HG03280 (cell line): ENCODE measurements at regions not wholly inside any gene's neighbourhood (a gene's known extent, or its start where the extent isn't known, plus 50 kb on each side); places are given as distances from the start of the nearest gene placed in this dataset.

Experiments
- ATAC-seq: cut with Tn5 transposase; IDR thresholded peaks from one replicate; pipeline ENCODE4 v1.9.1; 2021; ENCODE audit warnings: mild to moderate bottlenecking, moderate library complexity; ENCODE audit not compliant: unreplicated experiment

GRCh38 chr1:191634801-191635508 is 523.3 kb upstream of the RGS18 start:
- no peak for ATAC-seq

- ATAC-seq = no peak
Observed at GRCh38 chr1:191636345-191636744, 521.9 kb upstream of the RGS18 start.

DNA sequence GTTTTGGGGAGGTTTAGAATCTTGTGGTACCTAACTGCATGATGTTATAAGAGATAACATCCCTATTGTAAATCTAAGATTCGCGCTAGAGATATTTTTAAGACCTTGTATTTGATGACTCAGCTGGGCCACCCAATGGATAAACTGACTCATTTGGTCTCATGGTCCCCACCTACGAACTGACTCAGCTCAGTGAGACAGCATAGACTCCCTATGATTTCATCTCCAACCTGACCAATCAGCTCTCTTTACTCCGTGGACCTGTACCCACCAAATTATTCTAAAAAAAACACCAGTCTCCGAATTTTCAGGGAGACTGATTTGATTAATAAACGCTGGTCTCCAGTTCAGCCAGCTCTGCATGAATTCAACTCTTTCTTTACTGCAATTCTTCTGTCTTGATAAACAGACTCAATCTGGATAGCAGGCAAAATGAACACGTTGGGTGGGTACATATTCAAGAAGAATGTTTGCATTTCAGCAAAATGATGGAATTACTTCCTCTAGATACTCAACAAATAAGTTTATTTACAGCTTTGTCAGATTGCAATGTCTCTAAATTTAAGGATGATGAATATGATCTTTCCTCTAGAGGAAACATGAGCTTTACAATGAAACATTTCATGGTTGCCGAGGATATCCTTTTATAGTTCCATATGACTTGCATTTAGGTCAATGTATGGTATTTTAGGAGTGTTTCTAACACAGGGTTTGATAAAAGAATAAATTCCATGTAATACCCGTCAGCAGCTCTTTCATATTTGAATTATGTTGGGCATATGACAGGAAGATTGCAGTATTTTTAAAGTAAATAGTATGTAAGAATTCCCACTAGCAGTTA is 516.6 kb upstream of the RGS18 start:
- no peak for ATAC-seq

GRCh38 chr1:191643060-191643459 is 515.2 kb upstream of the RGS18 start:
- ATAC-seq = no peak

DNA sequence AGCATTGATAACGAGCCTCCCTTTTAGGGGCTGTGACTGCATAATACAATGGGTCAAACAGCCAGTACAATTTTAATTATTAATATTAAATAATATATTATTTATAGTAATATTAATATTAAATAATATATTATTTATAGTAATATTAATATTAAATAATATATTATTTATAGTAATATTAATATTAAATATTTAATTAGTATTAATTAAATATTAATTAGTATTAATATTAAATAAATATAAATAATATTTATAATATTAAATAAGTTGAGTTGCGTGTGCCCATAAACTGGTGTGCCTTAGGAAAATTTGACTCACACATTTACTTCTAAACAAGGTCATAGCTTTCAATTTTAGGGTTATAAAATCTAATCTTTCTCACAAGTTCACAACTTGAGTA is 509.3 kb upstream of the RGS18 start:
- no peak for ATAC-seq

- ATAC-seq = no peak
Observed at GRCh38 chr1:191662051-191662450, 496.2 kb upstream of the RGS18 start.

GRCh38 chr1:191662746-191663145 is 495.5 kb upstream of the RGS18 start:
- no peak for ATAC-seq

DNA sequence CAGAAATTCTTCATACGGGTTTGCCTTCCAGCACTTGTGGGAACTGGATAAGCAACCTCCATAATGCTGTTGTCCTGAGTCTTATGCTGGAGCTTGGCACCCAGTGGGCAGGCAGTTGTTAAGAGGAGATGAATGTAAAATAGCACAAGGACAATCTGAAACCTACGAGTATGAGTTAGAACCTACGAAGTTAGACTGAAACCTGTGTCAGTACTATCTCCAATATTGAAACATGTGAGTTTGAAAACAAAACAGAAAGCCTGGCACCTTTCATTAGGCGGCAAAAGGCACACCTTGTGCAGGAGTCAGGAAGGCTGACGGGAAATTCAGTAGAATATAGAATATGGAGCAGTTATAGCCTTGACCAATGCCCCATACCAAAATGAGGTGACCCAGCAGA is 489.7 kb upstream of the RGS18 start:
- no peak for ATAC-seq

DNA sequence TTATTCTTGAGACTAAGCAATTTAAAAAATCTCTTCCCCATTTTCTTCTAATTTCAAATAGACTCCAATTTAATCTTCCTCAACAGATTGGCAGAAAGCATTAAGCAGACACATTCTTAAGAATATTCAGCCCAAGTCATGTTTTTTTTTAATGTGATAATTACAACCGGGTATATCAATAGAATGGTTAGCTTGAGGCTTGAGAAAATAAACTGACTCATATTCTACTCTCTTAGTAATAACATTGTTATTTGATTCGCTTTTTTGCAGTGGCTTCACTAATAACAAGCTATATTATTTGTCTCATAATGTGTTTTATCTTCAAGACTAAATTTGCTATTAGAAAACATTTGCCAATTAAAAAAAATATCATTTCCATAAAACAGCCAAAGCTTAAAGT is 488.6 kb upstream of the RGS18 start:
- no peak for ATAC-seq

DNA sequence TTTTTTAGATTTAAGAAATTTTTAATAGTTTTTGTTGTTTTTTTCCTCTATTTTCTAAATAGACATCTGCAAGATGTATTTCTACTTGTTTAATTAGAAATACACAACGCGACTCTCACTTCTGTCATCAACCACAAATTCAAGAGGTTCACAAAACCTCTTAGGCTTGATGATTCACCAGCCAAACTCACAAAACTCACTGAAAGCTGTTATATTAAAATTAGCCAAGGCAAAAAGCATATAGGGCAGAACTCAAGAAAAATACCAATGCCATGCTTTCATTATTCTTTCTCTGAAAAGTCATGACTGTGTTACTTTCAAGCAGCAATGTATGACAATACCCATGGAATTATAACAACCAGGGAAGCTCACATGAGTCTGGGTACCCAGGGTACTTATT is 487.0 kb upstream of the RGS18 start:
- no peak for ATAC-seq

GRCh38 chr1:191674626-191675179 is 483.6 kb upstream of the RGS18 start:
- no peak for ATAC-seq

DNA sequence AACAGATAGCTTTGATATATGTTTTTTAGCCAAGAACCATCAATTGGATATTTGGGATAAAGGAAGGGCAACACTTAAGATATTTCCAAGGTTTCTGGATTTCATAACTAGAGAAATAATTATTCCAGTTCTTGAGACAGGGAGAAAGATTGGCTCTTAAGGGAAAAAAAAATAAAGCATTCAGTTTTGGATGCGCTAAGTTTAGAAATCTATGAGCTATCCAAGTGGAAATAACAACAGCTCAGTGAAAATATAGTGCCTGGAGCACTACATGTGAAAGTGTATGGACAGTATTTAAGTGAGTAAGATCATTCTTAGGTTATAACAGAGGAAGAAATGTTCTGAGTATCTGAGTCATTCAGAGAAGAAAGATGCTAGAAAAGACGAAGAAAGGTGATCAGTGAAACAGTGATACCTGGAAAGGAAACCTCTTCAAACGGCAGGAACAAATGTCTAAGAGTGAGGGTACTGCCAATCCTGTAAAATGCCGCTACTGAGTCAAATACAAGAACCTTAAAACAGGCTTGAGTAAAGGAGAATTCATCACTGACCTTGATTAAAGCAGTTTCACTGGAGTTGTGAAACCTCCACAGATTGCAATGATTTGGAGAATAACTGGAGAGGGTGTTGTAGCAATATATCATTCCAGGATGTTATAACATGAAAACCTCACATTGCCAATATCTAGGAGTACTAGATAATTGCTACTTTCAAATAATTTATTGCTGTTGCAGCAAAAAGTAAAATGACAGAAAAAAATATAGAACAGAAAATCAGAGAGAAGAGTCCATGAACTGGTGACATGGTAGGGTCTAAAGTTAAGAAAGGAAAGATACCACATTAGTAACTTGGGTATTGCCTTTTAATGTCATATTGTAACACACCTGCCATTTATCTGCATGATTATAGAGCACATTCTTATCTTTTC is 482.1 kb upstream of the RGS18 start:
- no peak for ATAC-seq

- ATAC-seq = no peak
Observed at GRCh38 chr1:191685669-191686068, 472.6 kb upstream of the RGS18 start.

- no peak for ATAC-seq
Observed at GRCh38 chr1:191687721-191688120, 470.5 kb upstream of the RGS18 start.

GRCh38 chr1:191690931-191691330 is 467.3 kb upstream of the RGS18 start:
- no peak for ATAC-seq

DNA sequence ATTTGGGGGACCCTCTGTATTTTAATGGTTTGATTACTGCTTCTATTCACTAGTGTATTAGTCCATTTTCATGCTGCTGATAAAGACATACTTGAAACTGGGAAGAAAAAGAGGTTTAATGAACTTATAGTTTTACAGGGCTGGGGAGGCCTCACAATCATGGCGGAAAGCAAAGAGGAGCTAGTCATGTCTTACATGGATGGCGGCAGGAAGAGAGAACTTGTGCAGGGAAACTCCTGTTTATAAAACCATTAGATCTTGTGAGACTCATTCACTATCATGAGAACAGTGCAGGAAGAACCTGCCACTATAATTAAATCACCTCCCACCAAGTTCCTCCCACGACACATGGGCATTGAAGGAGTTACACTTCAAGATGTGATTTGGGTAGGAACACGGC is 464.5 kb upstream of the RGS18 start:
- ATAC-seq = no peak

- peak; percentile 96 for ATAC-seq
Observed at GRCh38 chr1:191695865-191696264, 462.4 kb upstream of the RGS18 start.

DNA sequence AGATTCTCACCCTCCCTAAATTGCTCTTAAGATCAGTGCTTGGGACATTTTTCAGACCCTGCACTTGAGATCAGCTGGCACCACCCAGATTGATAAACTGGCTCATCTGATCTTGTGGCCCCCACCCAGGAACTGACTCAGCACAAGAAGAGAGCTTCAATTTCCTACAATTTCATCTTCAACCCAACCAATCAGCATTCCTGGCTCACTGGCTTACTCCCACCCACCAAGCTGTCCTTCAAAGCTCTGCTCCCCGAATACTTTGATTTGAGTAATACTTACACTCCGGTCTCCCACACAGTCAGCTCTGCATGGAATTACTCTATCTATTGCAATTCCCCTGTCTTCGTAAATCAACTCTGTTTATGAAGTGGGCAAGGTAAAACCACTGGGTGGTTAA is 461.9 kb upstream of the RGS18 start:
- ATAC-seq = no peak

DNA sequence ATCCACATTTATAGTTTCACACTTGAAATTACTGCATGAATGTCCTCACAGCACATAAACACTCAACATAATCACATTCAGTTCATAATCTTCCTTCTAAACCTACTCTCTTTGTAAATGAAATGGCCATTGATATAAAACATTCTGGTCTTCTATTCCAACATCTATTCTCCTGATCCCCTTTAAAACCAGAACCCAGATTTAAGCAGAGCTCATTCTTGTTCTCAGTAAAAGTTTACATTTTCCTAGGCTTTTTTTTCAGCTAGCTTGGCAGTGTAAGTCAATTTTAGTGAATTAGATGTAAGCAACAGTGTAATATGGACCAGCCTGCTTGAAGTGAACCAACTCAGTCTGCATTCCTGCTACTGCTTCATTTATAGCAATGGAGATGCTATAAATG is 460.7 kb upstream of the RGS18 start:
- no peak for ATAC-seq

DNA sequence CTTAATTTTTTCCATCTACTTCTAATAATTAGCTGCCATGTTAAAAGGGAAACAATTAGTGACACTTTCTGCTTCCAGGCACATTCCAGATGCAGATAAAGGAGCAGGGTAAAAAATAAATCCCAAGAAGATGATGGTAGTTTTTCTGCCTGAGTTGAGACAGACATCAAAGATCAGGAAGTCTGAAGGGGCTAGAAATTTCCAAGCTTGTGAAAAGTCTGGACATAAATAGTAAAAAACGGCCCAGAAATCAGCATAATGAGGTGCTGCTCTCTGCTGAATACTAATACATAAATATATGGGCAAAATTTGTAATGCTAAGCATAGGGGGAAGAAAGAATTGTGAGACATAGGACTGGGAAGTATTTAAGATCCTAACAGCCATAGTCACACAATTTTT is 460.0 kb upstream of the RGS18 start:
- no peak for ATAC-seq

DNA sequence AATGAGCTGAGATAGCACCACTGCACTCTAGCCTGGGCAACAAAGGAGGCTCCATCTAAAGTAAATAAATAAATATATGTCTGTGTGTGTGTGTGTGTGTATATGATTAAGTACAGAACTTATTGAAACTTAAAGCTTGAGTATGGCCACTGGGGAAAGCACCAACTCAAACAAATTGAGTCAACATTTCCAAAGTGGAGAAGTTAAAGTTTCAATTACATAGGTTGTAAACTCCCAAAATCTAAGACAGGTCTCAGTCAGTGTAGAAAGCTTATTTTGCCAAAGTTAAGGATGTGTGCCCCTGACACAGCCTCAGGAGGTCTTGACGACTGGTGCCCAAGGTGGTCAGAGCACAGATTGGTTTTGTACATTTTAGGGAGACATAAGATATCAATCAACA is 458.9 kb upstream of the RGS18 start:
- peak; percentile 30 for ATAC-seq
